GM12873 (cell line): ENCODE measurements at regions not wholly inside any gene's neighbourhood (a gene's known extent, or its start where the extent isn't known, plus 50 kb on each side); places are given as distances from the start of the nearest gene placed in this dataset.

Experiments used
- TF ChIP-seq, protein P1 (sequence below): IDR thresholded peaks from 2 replicates; pipeline ENCODE4 v1.5.1; 2012; ENCODE audit warnings: low read depth, mild to moderate bottlenecking, moderate library complexity, low read length, control low read depth; ENCODE audit not compliant: insufficient read depth; ENCODE audit errors: missing control alignments

DNA sequence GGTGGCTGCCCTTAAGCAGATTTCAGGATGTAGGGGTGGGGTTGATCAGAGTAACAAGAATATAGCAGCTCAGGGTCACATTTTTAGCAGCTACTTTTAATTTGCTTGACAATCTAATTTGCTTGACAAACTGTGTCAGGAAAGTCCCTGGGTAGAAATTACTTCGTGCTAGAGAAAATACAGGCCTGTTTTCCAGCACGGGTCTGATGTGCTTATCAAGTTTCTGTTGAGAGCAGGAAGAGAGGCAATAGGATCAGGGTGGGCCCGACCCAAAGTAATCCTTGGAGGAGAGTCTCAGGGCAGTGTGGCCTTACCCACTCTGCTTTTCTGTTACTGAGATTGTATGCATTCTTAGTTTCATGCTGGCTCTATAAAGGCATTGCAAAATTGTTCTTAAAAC, 221.5 kb downstream of the TSN start:
- TF ChIP-seq, protein P1, sequence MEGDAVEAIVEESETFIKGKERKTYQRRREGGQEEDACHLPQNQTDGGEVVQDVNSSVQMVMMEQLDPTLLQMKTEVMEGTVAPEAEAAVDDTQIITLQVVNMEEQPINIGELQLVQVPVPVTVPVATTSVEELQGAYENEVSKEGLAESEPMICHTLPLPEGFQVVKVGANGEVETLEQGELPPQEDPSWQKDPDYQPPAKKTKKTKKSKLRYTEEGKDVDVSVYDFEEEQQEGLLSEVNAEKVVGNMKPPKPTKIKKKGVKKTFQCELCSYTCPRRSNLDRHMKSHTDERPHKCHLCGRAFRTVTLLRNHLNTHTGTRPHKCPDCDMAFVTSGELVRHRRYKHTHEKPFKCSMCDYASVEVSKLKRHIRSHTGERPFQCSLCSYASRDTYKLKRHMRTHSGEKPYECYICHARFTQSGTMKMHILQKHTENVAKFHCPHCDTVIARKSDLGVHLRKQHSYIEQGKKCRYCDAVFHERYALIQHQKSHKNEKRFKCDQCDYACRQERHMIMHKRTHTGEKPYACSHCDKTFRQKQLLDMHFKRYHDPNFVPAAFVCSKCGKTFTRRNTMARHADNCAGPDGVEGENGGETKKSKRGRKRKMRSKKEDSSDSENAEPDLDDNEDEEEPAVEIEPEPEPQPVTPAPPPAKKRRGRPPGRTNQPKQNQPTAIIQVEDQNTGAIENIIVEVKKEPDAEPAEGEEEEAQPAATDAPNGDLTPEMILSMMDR = no peak

DNA sequence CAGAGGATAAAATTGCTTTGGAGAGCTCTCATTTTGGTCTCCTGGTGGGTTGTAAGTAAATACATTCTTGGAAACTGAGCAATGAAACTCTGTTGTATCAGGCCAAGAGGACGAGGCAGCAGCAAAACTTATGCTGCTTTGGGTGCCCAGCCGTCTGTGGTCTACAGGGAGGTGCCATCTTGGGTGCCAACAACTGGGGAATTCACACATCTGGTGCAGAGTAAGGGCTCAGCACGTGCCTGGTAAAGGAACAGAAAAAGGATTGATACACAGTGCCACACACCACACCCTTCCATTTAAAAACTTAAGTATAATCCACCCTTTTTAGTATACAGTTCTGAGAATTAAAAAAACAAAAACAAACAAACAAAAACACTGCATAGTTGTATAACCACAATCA, 221.9 kb downstream of the TSN start:
- TF ChIP-seq, protein P1 = no peak

DNA sequence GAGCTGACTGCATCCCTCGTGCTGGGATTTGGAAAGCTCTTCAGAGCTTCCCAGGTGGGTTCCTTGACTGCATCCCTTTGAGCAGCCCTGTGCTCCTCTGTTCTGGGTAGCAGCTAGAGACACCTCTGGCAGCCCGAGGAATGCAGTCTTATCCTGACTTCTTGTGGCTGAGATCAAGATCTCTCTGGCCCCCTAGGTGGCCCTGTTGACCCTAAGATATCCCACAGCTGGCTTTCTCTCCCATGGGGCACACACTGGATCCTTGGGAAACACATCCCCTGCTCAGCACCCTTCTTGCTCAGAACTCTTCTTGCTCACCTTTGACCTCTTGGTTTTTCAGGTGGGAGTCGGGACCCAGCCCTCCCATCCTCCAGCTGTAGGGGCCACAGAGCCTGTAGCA, 237.2 kb downstream of the TSN start:
- TF ChIP-seq, protein P1 = no peak

GRCh38 chr2:121993682-121994081, 238.2 kb downstream of the TSN start:
- TF ChIP-seq, protein P1 = no peak

- TF ChIP-seq, protein P1 = no peak
Observed at GRCh38 chr2:121994238-121995206, 239.1 kb downstream of the TSN start.

- TF ChIP-seq, protein P1 = no peak
Observed at GRCh38 chr2:121998751-121999150, 243.3 kb downstream of the TSN start.

DNA sequence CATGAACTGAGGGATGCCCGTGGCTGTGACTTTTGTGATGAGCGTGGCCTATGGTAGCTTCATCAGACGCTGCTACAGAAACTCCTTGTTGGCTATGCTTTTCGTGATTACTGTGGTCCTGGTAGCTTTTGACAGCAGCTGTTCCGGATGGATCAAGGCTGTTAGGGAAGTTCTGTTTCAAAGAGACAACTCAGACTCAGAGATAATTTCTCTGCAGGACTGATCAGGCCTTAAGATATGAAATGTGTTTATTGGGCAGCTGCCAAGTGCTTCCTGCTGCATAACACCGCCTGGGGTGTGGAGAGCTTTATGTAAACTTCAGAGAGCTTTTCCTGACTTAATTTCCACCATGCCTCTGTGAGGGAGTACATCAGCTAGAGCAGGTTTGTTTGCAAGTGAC, 243.8 kb downstream of the TSN start:
- TF ChIP-seq, protein P1 = no peak
